ENCODE measurements at regions not wholly inside any gene's neighbourhood (a gene's known extent, or its start where the extent isn't known, plus 50 kb on each side); places are given as distances from the start of the nearest gene placed in this dataset.

DNA sequence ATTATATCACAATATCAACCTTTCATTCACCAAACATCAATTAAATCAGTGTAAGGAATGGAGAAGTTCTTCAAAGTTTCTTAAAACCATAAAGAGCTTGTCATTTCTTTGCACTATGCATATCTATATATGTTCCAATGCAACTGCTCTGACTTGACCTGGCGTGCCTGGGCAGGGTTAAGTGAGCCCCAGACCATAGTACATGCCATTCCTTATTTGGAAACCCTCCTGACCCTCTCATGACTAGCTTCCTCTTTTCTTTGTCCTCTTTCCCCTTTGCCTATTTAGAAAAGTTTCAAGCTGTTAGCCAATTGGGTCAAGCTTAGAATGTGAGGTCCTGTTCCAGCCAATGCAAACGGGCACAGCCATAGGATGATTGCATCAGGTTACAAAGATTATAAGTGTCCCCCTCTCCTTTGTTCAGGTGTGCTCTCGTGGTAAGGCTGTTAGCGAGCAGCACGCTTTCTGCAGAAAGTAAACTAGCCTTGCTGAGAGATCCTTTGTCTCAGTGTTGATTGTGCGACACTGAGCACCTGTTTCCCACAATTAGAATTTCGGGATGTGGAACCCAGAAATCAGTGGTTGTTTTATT lies 78.2 kb upstream of the UXS1 start:
- Histone ChIP-seq H3K27me3 (no peaks in the 10 kb centered on the region), H3K27ac (no peak overlapping the region), H3K4me1 (peaks cover 0 to 12% (median 3%) of the 10 kb centered on the region in 4 donors), H3K4me3 (no peak overlapping the region), H3K9me3 (no peaks in the 10 kb centered on the region), H3K36me3 (no peaks in the 10 kb centered on the region)
- WGBS (ENCODE audit: insufficient coverage, low coverage, low lambda C conversion rate, missing lambda C conversion rate) = 59% methylated on average over 7 of the region's 7 CpGs
- TF ChIP-seq, protein P1, sequence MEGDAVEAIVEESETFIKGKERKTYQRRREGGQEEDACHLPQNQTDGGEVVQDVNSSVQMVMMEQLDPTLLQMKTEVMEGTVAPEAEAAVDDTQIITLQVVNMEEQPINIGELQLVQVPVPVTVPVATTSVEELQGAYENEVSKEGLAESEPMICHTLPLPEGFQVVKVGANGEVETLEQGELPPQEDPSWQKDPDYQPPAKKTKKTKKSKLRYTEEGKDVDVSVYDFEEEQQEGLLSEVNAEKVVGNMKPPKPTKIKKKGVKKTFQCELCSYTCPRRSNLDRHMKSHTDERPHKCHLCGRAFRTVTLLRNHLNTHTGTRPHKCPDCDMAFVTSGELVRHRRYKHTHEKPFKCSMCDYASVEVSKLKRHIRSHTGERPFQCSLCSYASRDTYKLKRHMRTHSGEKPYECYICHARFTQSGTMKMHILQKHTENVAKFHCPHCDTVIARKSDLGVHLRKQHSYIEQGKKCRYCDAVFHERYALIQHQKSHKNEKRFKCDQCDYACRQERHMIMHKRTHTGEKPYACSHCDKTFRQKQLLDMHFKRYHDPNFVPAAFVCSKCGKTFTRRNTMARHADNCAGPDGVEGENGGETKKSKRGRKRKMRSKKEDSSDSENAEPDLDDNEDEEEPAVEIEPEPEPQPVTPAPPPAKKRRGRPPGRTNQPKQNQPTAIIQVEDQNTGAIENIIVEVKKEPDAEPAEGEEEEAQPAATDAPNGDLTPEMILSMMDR (IDR thresholded peaks at IDR 0.05) = no peak
- no peak for TF ChIP-seq POLR2A (IDR thresholded peaks at IDR 0.05)
- intact Hi-C loops (cut with DNase I) = no loop called here
- ATAC-seq (no peak), DNase-seq (no peak)

DNA sequence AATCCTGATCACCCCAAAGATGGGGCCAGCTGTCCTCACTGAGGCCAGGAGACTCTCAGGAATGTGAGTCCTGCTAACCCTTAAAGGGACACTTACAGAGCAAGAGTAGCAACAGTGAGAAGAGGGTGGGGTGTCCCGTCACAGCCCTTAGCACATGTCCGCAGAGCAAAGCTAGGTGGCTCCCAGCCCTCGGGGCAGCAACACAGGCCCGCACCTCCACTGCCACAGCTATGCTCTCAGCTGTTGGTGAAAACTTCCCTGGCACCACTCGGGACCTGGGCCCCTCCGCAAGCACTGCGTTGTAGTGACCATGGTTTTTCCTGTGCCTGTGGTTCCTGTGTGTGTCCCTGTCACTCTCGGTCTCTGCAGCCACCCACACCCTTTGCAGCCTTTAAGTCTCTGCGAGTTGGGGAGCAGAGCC lies 76.4 kb upstream of the UXS1 start:
- no peaks in the 10 kb centered on the region for H3K9me3 ChIP-seq
- no peak for TF ChIP-seq POLR2A (IDR thresholded peaks at IDR 0.05)
- TF ChIP-seq, protein P1 (IDR thresholded peaks at IDR 0.05) = peak in 1 of 4 donors; percentile 33
- intact Hi-C loops (cut with DNase I) = no loop called here
- H3K27me3 ChIP-seq = no peaks in the 10 kb centered on the region
- no peaks in the 10 kb centered on the region for H3K36me3 ChIP-seq
- peak overlapping the region; percentile 38 to 79 (median 62) for H3K27ac ChIP-seq
- WGBS (ENCODE audit: insufficient coverage, low coverage, low lambda C conversion rate, missing lambda C conversion rate) = 56% methylated on average over 2 of the region's 9 CpGs
- peak in 1 of 3 donors; percentile 70 for DNase-seq
- peak overlapping the region in 2 of 3 donors; percentile 33 to 48 for H3K4me3 ChIP-seq
- ATAC-seq = peak in 3 of 4 donors; percentile 26 to 65 (median 39)
- peaks cover 0 to 12% (median 3%) of the 10 kb centered on the region in 4 donors for H3K4me1 ChIP-seq

DNA sequence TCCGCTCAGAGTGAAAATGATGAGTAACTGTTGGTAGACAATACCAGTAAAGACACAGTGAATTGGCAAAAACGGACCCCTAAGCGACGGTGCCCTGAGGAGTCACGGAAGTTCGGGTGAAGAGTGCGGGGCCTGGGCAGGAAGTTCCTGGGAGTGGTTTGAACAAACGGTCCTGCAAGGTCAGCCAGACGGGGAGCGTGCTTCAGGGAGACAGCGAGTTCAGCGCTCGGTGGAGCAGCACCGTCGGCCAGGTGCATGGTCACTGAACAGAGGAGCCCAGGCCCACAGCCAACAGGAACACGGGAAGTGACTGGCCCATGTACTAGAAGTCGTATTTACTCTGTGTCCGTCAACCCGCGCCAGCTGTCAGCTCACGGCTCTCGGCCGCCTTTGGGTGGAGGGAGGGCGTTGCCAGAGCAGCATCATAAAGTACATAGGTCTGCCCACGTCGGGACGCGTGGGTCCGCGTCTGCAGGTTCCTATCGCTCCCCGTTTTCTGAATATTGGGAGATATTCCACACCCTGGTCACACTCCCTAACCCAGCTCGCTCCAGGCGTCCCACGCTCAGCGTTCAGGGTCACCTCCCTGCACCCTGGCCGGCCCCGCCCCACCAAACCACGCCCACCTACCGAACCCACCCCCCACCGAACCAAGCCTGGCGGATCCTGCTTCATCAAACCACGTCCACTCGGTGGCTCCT lies 75.6 kb upstream of the UXS1 start:
- 11% methylated on average over 24 of the region's 44 CpGs for WGBS (ENCODE audit: insufficient coverage, low coverage, low lambda C conversion rate, missing lambda C conversion rate)
- H3K9me3 ChIP-seq = no peaks in the 10 kb centered on the region
- peak overlapping the region; percentile 38 to 79 (median 62) for H3K27ac ChIP-seq
- no peaks in the 10 kb centered on the region for H3K36me3 ChIP-seq
- intact Hi-C loops (cut with DNase I) = no loop called here
- H3K4me3 ChIP-seq = peak overlapping the region; percentile 33 to 48 (median 41)
- ATAC-seq = peak; percentile 91 to 97 (median 95)
- peaks cover 0 to 12% (median 3%) of the 10 kb centered on the region in 4 donors for H3K4me1 ChIP-seq
- DNase-seq = peak; percentile 94 to 98 (median 97)
- no peaks in the 10 kb centered on the region for H3K27me3 ChIP-seq
- peak; percentile 56 for TF ChIP-seq POLR2A (IDR thresholded peaks at IDR 0.05)
- TF ChIP-seq, protein P1 (IDR thresholded peaks at IDR 0.05) = no peak

DNA sequence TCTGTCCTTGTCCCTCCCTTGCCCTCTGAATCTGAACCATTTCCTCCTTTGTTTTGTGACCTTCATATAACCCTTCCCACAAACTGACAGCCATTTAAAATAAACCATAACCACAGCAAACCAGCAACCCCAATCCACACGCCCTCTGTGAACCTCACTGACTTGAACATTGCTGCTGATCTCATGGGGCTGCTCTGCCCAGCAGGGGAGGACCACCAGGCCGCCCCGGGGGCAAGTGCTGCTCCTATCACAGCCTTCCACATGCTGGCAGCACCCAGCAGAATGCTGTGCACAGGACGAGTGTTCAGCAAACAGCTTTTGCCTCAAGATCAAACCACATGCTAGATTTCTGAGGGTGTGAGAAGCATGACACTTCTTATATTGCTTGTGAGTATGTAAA lies 73.9 kb upstream of the UXS1 start:
- intact Hi-C loops (cut with DNase I) = no loop called here
- H3K27me3 ChIP-seq = no peaks in the 10 kb centered on the region
- no peak overlapping the region for H3K4me3 ChIP-seq
- H3K4me1 ChIP-seq = peaks cover 0 to 12% (median 3%) of the 10 kb centered on the region in 4 donors
- TF ChIP-seq POLR2A (IDR thresholded peaks at IDR 0.05) = no peak
- TF ChIP-seq, protein P1 (IDR thresholded peaks at IDR 0.05) = no peak
- DNase-seq (no peak), ATAC-seq (no peak)
- H3K27ac ChIP-seq = no peak overlapping the region
- H3K9me3 ChIP-seq = no peaks in the 10 kb centered on the region
- 20% methylated on average over 1 of the region's 4 CpGs for WGBS (ENCODE audit: insufficient coverage, low coverage, low lambda C conversion rate, missing lambda C conversion rate)
- H3K36me3 ChIP-seq = no peaks in the 10 kb centered on the region
